ENCODE measurements at regions not wholly inside any gene's neighbourhood (a gene's known extent, or its start where the extent isn't known, plus 50 kb on each side); places are given as distances from the start of the nearest gene placed in this dataset.

DNA sequence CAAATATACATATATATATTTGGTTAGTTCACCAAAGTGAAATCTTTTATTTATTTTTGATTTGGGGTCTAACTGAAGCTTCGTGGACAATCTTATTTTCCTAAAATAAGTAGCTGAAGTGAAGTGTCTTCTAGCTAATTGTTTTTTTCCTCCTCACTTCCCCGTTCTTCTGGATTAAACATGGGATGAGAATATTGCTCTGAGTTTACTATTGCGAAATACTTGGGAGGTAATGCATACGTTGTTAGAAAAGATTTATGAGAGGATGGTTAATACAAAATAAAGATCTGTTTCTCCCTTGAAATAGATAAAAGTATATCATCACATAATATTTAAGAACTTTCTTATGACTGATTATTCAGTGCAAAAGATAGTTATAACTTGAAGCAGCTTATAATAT, 228.3 kb upstream of the TPK1 start:
- DNase-seq (ENCODE audit: low read depth in 1 of 2, low spot score in 1 of 2) (no peak), ATAC-seq (no peak), FAIRE-seq (no peak)
- peak in 1 of 2 experiments; percentile 37; a peak in 1 of 4 replicates for TF ChIP-seq CEBPB (IDR thresholded peaks at IDR 0.05)
- TF ChIP-seq, protein P1, sequence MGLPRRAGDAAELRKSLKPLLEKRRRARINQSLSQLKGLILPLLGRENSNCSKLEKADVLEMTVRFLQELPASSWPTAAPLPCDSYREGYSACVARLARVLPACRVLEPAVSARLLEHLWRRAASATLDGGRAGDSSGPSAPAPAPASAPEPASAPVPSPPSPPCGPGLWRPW (IDR thresholded peaks at IDR 0.05), result no peak
- H3K9me3 ChIP-seq, result no peaks in the 10 kb centered on the region
- H3K4me3 ChIP-seq, result no peak overlapping the region
- no peak overlapping the region for H3K27ac ChIP-seq
- CTCF ChIA-PET, result no interaction called here
- WGBS (ENCODE audit: missing lambda C conversion rate), result 3% methylated on average over 4 of the region's 4 CpGs
- no peaks in the 10 kb centered on the region for H3K4me1 ChIP-seq
- POLR2A ChIA-PET, result no interaction called here
- H3K4me2 ChIP-seq, result no peak overlapping the region

DNA sequence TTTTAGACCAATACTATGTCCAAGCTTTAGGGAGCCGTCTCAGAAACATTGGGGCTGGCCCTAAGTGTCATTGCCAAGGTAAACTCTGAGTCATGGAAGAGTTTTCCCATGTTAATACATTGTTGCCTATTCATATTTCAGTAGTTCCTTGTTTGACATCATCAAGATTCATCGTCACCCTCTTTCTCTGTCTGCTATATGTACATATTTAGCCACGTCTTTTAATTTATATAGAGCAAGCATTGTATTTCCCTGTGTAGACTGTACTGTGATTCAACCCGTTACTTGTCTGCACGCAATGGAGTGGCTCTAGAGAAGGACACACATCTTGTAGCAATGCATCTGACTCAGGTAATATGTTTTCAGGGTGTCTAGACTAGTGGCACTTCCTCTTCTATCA, 217.9 kb upstream of the TPK1 start:
- 3% methylated on average over 5 of the region's 5 CpGs for WGBS (ENCODE audit: missing lambda C conversion rate)
- Histone ChIP-seq H3K4me3 (no peak overlapping the region), H3K4me2 (no peak overlapping the region), H3K9me3 (no peaks in the 10 kb centered on the region; the same call in 2 of the 3 replicates), H3K4me1 (no peaks in the 10 kb centered on the region), H3K27ac (no peak overlapping the region)
- FAIRE-seq (no peak), ATAC-seq (no peak), DNase-seq (ENCODE audit: low read depth in 1 of 2, low spot score in 1 of 2) (no peak)
- TF ChIP-seq, protein P2, sequence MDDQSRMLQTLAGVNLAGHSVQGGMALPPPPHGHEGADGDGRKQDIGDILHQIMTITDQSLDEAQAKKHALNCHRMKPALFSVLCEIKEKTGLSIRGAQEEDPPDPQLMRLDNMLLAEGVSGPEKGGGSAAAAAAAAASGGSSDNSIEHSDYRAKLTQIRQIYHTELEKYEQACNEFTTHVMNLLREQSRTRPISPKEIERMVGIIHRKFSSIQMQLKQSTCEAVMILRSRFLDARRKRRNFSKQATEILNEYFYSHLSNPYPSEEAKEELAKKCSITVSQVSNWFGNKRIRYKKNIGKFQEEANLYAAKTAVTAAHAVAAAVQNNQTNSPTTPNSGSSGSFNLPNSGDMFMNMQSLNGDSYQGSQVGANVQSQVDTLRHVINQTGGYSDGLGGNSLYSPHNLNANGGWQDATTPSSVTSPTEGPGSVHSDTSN (IDR thresholded peaks at IDR 0.05), result no peak
- TF ChIP-seq, protein P3, sequence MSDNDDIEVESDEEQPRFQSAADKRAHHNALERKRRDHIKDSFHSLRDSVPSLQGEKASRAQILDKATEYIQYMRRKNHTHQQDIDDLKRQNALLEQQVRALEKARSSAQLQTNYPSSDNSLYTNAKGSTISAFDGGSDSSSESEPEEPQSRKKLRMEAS (IDR thresholded peaks at IDR 0.05), result no peak
- TF ChIP-seq FOSB (CRISPR knock-in tag; IDR thresholded peaks at IDR 0.05) (no peak), NPAS2 (CRISPR knock-in tag; IDR thresholded peaks at IDR 0.05; ENCODE audit: borderline replicate concordance) (no peak), PHF8 (IDR thresholded peaks at IDR 0.05; ENCODE audit: borderline replicate concordance, low read depth) (no peak), ZC3H11A (IDR thresholded peaks at IDR 0.05) (no peak), KDM5A (IDR thresholded peaks at IDR 0.05) (no peak), CHD2 (IDR thresholded peaks at IDR 0.05; ENCODE audit: low read length, partially characterized antibody) (no peak), FOXS1 (CRISPR knock-in tag; IDR thresholded peaks at IDR 0.05) (no peak), RNF2 (IDR thresholded peaks at IDR 0.05; ENCODE audit: borderline replicate concordance, low read depth) (no peak), ZFP36 (IDR thresholded peaks at IDR 0.05; ENCODE audit: borderline replicate concordance, partially characterized antibody) (no peak), KDM1A (IDR thresholded peaks at IDR 0.05; ENCODE audit: low read depth) (no peak), ESRRA (IDR thresholded peaks at IDR 0.05; ENCODE audit: borderline replicate concordance, low read length) (no peak), NFE2L2 (conservative IDR thresholded peaks at IDR 0.05; ENCODE audit: low read length) (no peak), MAFK (IDR thresholded peaks at IDR 0.05; ENCODE audit: partially characterized antibody) (no peak), RCOR1 (IDR thresholded peaks at IDR 0.05; ENCODE audit: low read depth, low read length) (no peak)
- TF ChIP-seq, protein P4, sequence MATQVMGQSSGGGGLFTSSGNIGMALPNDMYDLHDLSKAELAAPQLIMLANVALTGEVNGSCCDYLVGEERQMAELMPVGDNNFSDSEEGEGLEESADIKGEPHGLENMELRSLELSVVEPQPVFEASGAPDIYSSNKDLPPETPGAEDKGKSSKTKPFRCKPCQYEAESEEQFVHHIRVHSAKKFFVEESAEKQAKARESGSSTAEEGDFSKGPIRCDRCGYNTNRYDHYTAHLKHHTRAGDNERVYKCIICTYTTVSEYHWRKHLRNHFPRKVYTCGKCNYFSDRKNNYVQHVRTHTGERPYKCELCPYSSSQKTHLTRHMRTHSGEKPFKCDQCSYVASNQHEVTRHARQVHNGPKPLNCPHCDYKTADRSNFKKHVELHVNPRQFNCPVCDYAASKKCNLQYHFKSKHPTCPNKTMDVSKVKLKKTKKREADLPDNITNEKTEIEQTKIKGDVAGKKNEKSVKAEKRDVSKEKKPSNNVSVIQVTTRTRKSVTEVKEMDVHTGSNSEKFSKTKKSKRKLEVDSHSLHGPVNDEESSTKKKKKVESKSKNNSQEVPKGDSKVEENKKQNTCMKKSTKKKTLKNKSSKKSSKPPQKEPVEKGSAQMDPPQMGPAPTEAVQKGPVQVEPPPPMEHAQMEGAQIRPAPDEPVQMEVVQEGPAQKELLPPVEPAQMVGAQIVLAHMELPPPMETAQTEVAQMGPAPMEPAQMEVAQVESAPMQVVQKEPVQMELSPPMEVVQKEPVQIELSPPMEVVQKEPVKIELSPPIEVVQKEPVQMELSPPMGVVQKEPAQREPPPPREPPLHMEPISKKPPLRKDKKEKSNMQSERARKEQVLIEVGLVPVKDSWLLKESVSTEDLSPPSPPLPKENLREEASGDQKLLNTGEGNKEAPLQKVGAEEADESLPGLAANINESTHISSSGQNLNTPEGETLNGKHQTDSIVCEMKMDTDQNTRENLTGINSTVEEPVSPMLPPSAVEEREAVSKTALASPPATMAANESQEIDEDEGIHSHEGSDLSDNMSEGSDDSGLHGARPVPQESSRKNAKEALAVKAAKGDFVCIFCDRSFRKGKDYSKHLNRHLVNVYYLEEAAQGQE (IDR thresholded peaks at IDR 0.05), result no peak
- TF ChIP-seq, protein P5, sequence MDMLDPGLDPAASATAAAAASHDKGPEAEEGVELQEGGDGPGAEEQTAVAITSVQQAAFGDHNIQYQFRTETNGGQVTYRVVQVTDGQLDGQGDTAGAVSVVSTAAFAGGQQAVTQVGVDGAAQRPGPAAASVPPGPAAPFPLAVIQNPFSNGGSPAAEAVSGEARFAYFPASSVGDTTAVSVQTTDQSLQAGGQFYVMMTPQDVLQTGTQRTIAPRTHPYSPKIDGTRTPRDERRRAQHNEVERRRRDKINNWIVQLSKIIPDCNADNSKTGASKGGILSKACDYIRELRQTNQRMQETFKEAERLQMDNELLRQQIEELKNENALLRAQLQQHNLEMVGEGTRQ (IDR thresholded peaks at IDR 0.05), result no peak
- ChIA-PET POLR2A (no interaction called here), CTCF (no interaction called here)

Measured in A549 (cell line).